ENCODE measurements at regions not wholly inside any gene's neighbourhood (a gene's known extent, or its start where the extent isn't known, plus 50 kb on each side); places are given as distances from the start of the nearest gene placed in this dataset.
A peak's percentile ranks its signal among the peaks of the same experiment; 100 is the strongest.

- intact Hi-C loops (cut with DNase I), result no loop called here
- Histone ChIP-seq H3K27me3 (peaks cover 0 to 25% (median 14%) of the 10 kb centered on the region in 3 donors), H3K4me1 (no peaks in the 10 kb centered on the region), H3K9me3 (no peaks in the 10 kb centered on the region), H3K4me3 (no peak overlapping the region), H3K36me3 (no peaks in the 10 kb centered on the region), H3K27ac (no peak overlapping the region)
- WGBS, 2 donors, result 53 to 57% methylated on average over 12 of the region's 12 CpGs
- no peak for DNase-seq
- TF ChIP-seq POLR2A (IDR thresholded peaks at IDR 0.05), result no peak
- no peak for TF ChIP-seq EP300 (IDR thresholded peaks at IDR 0.05)
- peak in 3 of 4 experiments; percentile 9 to 70 (median 29) for TF ChIP-seq CTCF (IDR thresholded peaks at IDR 0.05)
These were observed 87.5 kb upstream of the FMN2 start for GRCh38 chr1:240004086-240004749.

- WGBS, 2 donors, result 83 to 84% methylated on average over 5 of the region's 5 CpGs
- intact Hi-C loops (cut with DNase I), result no loop called here
- Histone ChIP-seq H3K27me3 (peaks cover 0 to 9% (median 0%) of the 10 kb centered on the region in 3 donors), H3K4me3 (no peak overlapping the region), H3K27ac (no peak overlapping the region), H3K9me3 (peaks cover 0 to 8% (median 2%) of the 10 kb centered on the region in 4 donors), H3K4me1 (no peaks in the 10 kb centered on the region), H3K36me3 (no peaks in the 10 kb centered on the region)
- no peak for TF ChIP-seq CTCF (IDR thresholded peaks at IDR 0.05)
- TF ChIP-seq POLR2AphosphoS5 (IDR thresholded peaks at IDR 0.05), result no peak
- no peak for TF ChIP-seq POLR2A (IDR thresholded peaks at IDR 0.05)
- no peak for TF ChIP-seq EP300 (IDR thresholded peaks at IDR 0.05)
- DNase-seq, result no peak
These were observed 85.6 kb upstream of the FMN2 start for GRCh38 chr1:240005997-240006650.

- H3K36me3 ChIP-seq, result no peaks in the 10 kb centered on the region
- no peak overlapping the region for H3K27ac ChIP-seq
- H3K27me3 ChIP-seq, result no peaks in the 10 kb centered on the region
- H3K4me1 ChIP-seq, result no peaks in the 10 kb centered on the region
- intact Hi-C loops (cut with DNase I), result no loop called here
- H3K9me3 ChIP-seq, result peaks cover 0 to 8% (median 2%) of the 10 kb centered on the region in 4 donors
- TF ChIP-seq POLR2AphosphoS5 (IDR thresholded peaks at IDR 0.05), result no peak
- TF ChIP-seq CTCF (IDR thresholded peaks at IDR 0.05), result no peak
- no peak for TF ChIP-seq POLR2A (IDR thresholded peaks at IDR 0.05)
- no peak for TF ChIP-seq EP300 (IDR thresholded peaks at IDR 0.05)
- no peak for DNase-seq
- WGBS, 2 donors, result 14 to 54% methylated on average over 5 of the region's 5 CpGs
- no peak overlapping the region for H3K4me3 ChIP-seq
These were observed 83.4 kb upstream of the FMN2 start for GRCh38 chr1:240008298-240008697.

GRCh38 chr1:240014051-240014450 is 77.6 kb upstream of the FMN2 start:
- Histone ChIP-seq H3K36me3 (no peaks in the 10 kb centered on the region), H3K4me1 (no peaks in the 10 kb centered on the region), H3K9me3 (peaks cover 0 to 11% (median 4%) of the 10 kb centered on the region in 4 donors), H3K27me3 (no peaks in the 10 kb centered on the region), H3K27ac (no peak overlapping the region), H3K4me3 (no peak overlapping the region)
- TF ChIP-seq POLR2AphosphoS5 (IDR thresholded peaks at IDR 0.05), result no peak
- TF ChIP-seq EP300 (IDR thresholded peaks at IDR 0.05), result no peak
- TF ChIP-seq CTCF (IDR thresholded peaks at IDR 0.05), result no peak
- no peak for TF ChIP-seq POLR2A (IDR thresholded peaks at IDR 0.05)
- DNase-seq, result no peak
- 79 to 81% methylated on average over 5 of the region's 5 CpGs for WGBS, 2 donors
- intact Hi-C loops (cut with DNase I), result no loop called here
